T-helper 9 cell (primary cell): ENCODE measurements at regions not wholly inside any gene's neighbourhood (a gene's known extent, or its start where the extent isn't known, plus 50 kb on each side); places are given as distances from the start of the nearest gene placed in this dataset.
"Not testable (repeated sequence)": the region's sequence is repeated elsewhere in the genome, so short reads cannot be mapped to it uniquely, and the experiment has no call there.

ENCODE experiments used
- DNase-seq: peaks from one replicate; pipeline ENCODE4 v3.0.0-alpha.2; 2020

- no peak for DNase-seq
These were observed 80.7 kb upstream of the CCDC167 start for GRCh38 chr6:37580176-37580955.

DNA sequence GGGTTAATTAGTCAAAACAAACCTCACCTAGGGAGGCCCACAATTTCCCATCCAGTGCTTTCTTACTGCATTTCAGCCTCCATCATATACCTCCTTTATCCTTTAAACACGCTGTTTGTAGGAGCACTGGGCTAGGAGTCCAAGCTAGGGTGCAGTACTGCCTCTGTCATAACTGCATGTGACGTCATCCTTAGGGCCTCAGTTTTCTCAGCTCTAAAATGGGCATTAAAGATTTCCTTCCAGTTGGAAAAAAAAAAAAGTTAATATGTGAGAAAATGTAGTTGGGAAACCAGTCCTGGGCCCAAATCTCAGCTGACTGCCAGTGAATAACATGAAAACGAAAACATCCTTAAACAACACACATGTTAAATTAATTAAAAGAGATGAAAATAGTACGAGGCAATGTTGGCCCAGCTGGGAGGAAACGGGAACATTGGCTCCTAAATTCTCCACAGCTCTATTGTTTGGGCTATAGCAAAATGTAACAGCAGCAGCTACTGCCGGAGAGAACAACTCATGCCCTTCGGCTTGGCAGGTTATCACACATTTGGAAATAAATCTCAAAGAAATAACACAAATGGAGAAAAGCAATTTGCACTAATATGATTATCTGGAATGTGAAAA is 79.9 kb upstream of the CCDC167 start:
- no peak for DNase-seq

DNA sequence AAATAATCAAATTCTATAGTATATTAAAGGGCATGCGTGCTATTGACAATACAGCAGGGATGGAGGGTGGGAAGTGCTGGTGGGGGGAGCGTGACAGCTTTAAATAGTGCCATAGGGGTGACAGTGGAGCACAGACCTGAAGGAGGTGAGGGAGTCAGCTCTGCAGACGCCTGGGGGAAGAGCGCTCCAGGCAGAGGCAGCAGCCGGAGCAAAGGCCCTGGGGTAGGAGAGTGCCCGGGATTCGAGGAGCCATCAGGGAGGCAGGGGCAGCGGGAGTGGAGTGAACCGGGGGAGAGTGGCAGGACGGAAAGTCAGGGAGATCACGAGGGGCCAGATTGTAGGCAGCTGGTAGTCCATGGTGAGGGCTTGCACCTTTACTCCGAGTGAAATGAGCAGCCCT is 78.4 kb upstream of the CCDC167 start:
- DNase-seq: no peak

DNA sequence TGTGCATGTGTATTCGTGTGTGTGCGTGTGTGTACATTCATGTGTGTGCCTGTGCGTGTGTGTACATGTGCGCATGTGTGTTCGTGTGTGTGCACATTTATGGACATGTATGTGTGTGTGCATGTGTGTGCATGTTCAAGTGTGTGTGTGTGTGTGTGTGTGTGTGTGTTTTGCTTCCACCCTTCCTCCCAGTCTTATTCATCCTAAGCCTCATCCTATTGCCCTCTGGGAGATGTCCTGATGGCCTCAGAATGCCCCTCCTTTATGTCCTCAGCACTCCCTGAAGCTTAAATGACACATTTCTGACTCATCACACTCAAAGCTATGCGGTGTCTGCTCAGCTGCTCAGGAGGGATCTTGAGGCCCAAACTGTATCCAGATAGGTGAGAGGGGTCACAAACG is 76.6 kb upstream of the CCDC167 start:
- no peak for DNase-seq

DNA sequence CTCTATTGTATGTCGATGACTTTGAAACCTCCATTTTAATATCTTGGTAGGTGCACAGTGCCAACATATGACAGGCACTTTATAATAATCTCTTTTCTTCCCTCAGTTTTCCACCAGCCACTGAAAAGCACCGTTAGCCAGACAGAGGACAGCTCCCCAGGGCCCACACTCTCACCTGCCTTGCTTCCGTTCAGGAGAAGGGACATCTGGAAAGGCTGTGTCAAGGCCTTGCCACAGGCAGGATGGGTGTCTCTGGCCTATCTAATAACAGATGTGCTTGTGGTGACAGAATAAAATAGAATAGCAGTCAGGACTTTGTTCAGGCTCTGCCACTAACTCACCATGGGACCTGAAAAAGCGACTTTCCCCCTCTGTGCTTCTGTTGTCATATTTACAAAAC is 75.5 kb upstream of the CCDC167 start:
- DNase-seq: no peak

DNA sequence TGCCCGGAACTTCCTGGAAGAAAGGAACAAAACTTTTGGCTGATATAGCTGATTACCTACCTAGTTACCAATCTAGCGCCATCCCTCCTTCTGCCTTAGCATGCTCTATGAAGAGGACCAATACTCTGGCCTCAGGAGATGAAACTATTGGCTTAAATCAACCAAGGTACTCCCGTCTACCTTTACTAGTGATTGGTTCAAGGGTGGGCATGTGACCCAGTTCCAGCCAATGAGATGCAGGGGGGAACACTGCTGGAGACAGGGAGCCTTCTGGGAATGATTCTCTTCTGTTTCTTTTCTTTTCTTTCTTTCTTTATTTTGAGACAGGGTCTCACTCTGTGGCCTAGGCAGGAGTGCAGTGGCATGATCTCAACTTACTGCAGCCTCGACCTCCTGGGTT is 72.6 kb upstream of the CCDC167 start:
- DNase-seq: no peak

DNA sequence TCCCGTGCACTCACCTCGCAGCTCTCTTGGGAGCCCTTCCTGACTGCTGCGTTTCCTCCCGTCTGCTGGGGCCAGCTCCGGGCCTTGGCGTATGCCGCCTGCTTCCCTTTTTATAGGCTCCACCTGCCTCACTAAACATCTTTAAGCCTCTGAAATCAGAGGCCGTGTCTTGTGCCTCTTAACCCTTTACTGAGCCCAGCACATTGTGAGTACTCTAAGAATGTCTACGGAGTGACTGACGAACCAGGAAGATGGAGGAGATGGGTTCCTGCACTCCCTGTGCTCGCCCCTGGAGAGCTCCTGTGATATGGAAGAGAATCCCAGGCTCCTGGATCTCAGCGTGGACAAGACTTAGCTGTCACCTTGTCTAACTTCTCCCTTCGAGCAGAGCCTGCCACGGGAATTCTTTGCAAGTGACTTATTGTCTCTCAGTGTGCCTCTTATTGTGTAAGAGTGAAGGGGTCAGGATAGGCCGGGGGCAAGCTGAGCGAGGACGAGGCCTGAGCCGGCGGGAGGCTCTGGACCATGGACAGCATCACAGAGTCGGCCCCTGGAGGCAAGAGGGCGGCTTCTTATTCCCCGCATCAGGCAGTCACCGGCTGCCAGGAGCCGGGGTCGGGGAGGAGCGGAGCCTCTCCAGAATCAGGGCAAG is 70.9 kb upstream of the CCDC167 start:
- DNase-seq: no peak

DNA sequence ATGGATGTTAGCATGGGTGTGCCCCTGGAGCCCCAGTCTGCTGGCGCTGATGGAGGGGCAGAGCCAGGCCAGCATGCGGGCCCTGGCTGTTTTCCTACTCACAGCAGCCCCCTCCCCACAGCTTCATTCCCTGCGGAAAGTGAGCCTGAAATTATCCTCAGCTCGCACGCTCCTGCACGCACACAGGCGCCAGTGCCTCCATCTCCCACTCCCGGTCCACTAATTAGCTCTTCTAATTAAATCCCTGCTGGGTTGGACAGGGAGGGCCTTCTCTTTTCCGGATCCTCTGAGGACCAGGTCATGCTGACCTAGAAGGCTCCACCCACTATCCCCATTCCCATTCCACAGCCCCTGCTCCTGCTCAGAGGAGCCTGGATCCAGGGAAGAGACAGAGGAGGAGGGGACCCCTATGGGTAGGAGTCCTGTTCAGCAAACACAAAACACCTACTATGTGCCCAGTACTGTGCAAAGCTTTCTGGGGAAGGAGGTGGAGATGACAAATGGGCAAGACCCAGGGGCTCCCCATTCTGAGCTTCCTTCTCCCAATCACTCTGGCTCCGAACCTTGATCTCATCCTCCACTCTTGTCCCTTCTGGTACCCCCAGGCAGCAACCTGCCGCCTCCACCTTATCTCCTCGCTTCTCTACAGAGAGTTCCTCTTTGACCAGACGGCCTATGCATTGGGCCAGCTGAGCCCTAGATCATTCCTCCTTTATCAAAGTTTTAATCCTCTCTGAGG is 70.2 kb upstream of the CCDC167 start:
- no peak for DNase-seq

GRCh38 chr6:37569317-37569716 is 69.6 kb upstream of the CCDC167 start:
- no peak for DNase-seq

DNA sequence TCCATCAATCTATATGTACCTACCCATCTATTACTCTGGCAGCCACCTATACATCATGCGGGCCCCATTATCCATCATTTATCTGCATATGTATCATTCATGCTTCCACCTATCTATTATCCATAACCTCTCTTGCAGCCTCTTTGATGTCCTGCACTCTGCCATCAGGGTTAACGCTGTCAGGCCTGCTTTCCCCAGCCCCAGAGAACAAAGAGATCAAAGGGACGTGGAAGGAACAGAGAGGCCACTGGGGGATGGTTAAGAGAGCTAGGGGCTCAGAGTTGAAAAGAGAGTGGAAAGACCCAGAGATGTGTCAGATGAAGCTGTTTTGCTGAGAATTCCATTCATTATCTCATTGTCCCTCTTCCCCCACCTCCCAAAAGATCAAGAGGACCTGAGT is 67.3 kb upstream of the CCDC167 start:
- no peak for DNase-seq

DNA sequence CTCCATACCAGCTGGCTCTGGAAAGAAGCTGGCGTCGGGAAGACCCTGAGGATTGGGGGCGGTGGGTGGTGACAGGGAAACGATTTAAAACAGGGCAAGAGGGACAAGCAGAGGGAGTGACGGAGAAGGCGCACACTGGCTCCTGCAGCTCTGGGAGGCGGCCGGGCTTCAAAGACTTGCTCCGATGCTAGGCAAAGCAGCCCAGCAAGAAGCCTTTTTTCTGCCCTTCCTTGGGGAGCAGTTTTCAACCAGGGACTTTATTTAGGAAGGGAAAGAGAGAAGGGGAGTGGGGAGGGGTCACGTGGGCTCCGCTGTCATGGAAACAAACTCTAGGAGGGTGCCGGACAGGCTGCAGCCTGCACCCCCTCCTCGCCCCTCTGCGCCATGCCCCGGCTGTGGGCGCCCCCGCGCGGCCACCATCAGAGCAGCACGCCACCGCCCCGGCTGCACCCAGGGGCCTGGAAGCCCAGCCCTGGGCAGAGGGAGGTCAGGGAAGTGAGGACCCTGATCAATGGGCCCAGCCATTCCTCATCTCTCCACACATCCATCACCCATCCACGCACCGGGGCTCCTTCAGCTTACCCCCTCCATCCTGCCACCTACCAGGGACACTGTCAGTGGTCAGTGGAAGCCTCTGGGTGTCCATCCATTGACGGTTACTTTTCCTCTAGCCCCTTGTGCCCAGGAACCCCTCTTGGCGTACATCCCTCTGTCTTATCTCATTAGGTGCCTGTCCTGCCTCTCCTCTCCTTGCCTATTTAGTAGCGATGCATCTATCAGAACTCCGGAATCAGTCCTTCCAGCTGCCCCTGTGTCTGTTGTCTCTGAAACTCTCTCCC is 66.6 kb upstream of the CCDC167 start:
- DNase-seq: peak; percentile 70

DNA sequence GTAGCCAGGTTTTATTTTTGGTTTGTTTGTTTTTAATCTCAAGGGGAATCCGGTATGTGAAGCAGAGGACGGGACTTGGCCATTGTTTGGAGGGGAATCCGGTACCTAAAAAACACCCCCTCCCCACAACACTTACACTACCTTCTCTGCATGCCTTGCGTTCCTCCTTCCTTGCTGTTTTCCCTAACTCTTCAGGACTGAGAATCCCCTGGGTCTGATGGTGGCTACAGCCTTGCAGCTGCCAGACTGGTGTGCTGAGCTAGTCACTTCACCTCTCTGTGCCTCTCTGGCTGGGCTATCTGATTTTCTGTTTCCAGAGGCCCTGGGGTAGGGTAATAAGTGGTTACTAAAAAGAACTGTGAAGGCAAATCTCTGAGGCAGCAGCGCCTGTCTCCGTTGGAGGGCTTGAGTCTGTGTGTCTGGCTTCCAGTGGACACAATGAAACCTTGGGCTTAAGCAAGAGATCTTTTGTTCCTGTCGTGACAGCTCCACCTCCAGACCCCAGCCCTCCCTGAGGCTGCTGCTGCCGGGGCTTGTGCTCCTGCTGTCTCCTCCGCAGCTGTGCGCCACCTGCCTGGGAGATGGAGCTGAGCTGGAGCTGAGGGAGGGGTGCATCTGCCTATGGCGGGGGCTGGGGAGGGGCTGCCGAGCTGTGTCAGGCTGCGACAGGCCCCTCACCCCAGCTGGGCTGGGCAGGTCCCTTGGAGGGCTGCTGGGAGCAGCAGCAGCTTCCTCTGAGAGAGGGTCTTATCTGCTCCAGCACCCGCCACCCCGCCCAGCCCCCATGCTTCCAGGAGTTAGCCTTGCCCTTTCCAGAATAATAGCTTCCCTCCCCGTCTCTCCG is 65.8 kb upstream of the CCDC167 start:
- DNase-seq: no peak

DNA sequence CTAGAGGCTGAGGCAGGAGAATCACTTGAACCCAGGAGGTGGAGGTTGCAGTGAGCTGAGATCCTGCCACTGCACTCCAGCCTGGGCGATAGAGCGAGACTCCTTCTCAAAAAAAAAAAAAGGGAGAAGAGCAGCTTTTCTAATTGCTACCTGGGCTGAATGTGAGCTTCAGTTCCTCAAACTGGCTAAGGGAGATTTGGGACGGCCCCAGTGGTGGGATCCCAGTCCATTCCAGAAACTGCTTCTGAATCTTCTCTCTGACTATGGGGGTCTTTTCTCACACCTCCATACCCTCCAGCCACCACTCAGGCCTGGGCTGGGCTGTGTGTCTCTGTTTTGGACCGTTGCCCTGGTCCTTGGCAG is 63.2 kb upstream of the CCDC167 start:
- DNase-seq: not testable (repeated sequence)

- DNase-seq: no peak
These were observed 61.7 kb upstream of the CCDC167 start for GRCh38 chr6:37561361-37561760.

GRCh38 chr6:37560737-37561103 is 61.0 kb upstream of the CCDC167 start:
- no peak for DNase-seq

DNA sequence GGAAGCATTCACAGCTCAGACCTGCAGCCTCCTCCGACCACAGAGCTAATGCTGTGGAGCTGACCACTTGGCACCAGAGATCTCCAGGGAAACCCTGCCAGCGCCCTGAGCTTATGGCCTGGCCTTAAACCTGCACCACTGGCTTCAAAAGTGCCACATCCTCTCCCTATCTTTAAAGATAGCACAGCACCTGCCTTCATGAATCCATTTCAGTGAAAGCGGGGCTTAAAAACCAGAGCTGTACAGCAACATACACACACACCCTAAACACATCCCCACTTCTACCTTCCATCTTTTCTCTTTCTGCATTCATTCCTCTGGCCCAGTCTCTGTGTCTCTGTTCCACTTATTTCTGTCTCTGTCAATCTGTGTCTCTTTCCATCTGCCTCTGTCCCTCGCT is 59.8 kb upstream of the CCDC167 start:
- no peak for DNase-seq

DNA sequence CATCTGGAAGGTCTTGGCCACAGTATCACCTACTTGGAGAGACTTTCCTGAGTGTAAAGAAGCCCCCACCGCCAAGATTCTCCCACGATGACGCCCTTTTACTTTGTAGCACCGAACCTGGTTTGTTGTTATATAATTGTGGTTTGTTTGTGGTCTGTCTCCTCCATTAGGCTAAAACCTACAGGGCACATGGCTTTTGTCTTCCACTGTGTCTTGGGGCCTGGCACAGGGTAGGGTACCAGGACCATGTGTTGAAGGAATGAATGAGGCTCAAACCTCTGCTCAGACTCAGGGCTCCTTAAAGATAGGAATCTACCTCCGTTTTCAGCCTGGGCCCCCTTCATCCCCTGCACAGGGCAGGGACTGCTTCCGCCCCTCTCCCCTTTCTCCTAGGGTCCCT is 59.4 kb upstream of the CCDC167 start:
- DNase-seq: no peak

DNA sequence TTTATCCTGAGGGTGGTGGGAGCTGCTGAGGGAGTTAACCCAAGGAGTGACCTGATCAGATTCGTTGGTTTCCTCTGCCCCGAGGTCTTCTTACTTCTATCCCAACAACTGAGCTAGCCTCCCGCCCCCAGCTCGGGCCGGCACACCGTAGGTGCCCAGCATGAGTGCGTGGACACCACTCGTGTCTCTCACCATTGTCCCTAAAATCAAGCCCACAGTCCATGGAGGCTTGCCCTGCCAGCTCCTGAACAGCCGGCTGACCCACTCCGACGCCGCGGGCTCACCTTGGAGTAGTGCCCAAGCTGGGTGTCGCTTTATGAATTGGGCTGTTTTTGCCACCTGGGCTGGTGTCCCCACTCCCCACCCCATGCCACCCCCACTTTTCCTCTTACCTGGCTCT is 59.0 kb upstream of the CCDC167 start:
- DNase-seq: no peak

DNA sequence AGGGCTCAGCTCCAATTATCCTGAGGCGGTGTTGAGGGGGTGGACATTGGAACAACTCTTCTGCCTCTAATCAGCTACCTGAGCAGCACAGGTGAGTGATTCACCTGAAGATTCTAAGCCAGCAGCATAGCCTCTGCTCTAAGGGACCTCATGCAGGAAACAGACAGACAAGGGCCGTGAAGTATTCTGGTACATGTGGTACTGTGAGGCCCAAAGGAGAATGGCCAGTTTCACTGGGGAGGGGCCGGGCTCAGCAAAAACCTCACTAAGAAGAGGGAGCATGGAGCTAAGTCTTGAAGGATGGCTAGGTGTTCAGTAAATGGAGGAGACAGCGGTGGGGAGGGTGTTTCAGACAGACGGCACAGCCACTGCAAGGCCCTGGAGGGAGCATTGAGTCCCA is 58.5 kb upstream of the CCDC167 start:
- no peak for DNase-seq

DNA sequence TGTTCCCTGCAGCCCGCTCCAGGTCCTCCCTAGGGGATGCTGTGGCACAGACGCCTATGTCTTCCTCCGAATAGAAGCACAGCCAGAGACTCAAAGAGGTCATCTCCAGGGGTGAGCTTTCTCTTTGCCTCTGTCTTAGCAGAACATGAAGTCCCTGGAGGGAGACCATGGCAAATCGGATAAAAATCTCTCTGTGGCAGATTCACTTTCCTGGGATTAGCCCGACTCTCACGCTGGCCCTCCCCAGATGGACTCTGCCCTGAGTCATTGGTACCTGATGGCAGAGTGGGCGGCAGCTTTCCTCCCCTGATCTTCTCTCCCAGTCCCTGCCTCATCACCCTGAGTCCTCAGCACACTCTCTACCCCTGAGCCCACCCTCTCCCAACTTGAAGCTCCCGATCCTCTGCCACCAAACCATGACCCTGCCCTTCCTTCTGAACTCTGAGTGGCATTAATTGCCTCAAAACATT is 58.0 kb upstream of the CCDC167 start:
- DNase-seq: no peak

GRCh38 chr6:37556881-37557644 is 57.4 kb upstream of the CCDC167 start:
- DNase-seq: no peak
